CD4-positive, alpha-beta T cell treated with Interleukin-15 for 1 hour (primary cell): ENCODE measurements at regions not wholly inside any gene's neighbourhood (a gene's known extent, or its start where the extent isn't known, plus 50 kb on each side); places are given as distances from the start of the nearest gene placed in this dataset.

ENCODE experiments used
- DNase-seq: peaks from one replicate; pipeline ENCODE4 v3.0.0-alpha.2; 2020

DNA sequence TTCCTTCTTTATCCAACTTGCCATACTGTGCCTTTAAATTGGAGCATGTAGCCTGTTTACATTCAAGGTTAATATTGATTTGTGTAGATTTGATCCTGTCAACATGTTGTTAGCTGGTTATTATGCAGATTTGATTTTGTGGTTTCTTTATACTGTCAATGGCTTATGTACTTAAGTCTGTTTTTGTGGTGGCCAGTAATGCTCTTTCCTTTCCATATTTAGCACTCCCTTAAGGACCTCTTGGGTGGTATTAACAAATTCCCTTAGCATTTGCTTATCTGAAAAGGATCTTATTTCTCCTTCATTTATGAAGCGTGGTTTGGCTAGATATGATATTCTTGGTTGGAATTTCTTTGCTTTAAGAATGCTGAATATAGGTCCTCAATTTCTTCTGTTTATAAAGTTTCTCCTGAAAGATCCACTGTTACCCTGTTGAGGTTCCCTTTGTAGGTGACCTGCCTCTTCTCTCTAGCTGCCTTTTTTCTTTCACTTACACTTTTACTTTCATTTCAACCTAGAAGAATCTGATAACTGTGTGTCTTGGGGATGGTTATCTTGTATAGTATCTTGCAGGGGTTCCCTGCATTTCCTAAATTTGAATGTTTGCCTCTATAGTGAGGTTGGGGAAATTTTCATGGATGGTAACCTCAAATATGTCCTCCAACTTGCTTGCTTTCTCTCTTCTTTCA is 86.9 kb upstream of the NEGR1 start:
- DNase-seq, result no peak

DNA sequence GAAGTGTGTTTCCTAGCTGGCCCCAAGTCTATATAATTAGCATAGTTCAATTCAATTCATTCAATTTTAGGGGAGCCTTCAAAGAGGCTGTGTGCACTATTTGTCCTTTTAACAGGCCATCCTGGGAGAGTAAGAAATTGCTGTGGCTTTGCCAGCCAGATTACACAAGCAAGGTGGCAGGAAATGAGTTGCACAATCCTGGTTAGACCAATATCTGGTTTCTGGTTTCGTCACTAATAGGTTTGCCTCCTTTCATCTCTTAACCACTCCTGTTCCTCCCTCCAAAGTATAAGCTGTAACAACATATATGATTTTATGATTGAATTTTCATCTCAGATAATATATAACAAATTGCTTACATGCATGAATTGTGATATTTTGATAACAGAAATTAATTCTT is 84.1 kb upstream of the NEGR1 start:
- DNase-seq, result no peak

DNA sequence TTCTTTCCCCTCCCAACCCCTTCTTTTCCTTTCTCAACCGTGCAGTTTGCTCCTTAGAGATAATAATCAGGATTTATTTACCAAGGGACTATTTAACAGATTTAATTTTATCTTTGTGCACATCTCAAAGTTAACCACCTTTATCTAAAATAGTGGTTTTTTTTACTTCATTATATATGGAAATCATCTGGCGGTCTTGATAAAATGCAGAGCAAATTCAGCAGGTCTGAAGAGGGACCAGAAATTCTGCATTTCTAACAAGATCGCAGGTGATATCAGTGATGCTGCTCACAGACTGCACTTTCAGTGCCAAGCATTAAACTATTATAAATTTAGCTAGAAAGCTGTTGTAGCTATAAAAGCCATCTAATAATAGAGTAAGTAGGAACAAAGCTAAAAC is 83.4 kb upstream of the NEGR1 start:
- DNase-seq, result no peak

DNA sequence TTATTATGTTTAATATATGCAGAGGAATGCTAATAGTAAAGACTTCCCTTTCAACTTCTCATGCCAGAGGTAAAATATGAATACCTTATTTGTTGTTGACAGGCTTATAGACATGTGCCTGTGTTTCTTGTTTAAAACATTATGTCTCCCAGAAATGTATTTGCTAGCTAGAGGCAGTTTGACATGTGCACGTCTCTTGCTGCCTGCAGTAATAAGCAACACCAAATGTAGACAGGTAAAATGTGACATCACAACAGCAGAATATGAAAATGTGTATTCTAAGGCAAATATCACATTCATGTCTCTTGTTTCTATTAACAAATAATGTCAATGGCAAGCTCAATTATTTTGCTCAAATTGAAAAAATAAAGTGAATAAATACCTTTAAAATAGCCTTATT is 80.2 kb upstream of the NEGR1 start:
- DNase-seq, result no peak

- DNase-seq, result no peak
These were observed 75.1 kb upstream of the NEGR1 start for GRCh38 chr1:72357411-72357810.

DNA sequence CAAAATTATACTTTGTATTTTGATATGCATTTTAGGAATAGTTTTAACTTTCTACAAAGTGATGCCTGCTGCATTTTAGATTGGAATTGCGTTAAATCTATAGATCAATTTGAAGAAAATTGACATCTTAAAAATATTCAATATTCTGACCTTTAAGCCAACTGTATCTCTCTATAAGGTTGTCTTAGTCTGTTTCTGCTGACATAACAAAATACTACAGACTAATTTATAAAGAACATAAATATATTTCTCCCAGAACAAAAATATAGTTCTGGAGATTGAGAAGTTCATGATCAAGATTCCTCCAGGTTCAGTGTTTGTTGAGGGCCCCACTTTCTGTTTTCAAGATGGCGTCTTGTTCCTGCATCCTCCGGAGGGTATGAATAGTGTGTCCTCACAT is 73.6 kb upstream of the NEGR1 start:
- DNase-seq, result no peak

- no peak for DNase-seq
These were observed 59.3 kb upstream of the NEGR1 start for GRCh38 chr1:72341661-72342060.

DNA sequence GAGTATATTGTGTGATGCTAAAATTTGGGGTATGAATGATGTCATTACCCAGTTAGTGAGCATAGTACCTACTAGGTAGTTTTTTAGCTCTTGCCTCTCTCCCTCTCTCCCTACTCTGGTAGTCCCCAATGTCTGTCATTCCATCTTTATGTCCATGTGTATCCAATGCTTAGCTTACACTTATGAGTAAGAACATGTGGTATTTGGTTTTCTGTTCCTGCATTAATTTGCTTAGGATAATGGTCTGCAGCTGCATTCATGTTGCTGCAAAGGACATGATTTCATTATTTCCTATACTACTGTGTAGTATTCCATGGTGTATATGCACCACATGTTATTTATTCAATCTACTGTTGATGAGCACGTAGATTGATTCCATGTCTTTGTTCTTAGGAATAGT is 54.4 kb upstream of the NEGR1 start:
- no peak for DNase-seq
